Glutamatergic neuron (in vitro differentiated cells): ENCODE measurements at regions not wholly inside any gene's neighbourhood (a gene's known extent, or its start where the extent isn't known, plus 50 kb on each side); places are given as distances from the start of the nearest gene placed in this dataset.
"Not testable (repeated sequence)": the region's sequence is repeated elsewhere in the genome, so short reads cannot be mapped to it uniquely, and the experiment has no call there.

Source experiments
- DNase-seq: peaks from one replicate; pipeline ENCODE4 v3.0.0; 2022
- H3K27ac Mint-ChIP-seq: one replicate; pipeline ENCODE4 v1.8.0; 2020; ENCODE audit warnings: mild to moderate bottlenecking, mixed read lengths, inconsistent platforms; ENCODE audit not compliant: unreplicated experiment
- H3K27me3 Mint-ChIP-seq: one replicate; pipeline ENCODE4 v1.8.0; 2020; ENCODE audit warnings: mild to moderate bottlenecking, moderate library complexity, mixed read lengths, inconsistent platforms; ENCODE audit not compliant: unreplicated experiment
- H3K36me3 Mint-ChIP-seq: one replicate; pipeline ENCODE4 v1.8.0; 2020; ENCODE audit warnings: mild to moderate bottlenecking, mixed read lengths, inconsistent platforms; ENCODE audit not compliant: unreplicated experiment
- H3K4me1 Mint-ChIP-seq: one replicate; pipeline ENCODE4 v1.8.0; 2020; ENCODE audit warnings: mild to moderate bottlenecking, low read depth, mixed read lengths, inconsistent platforms; ENCODE audit not compliant: unreplicated experiment
- H3K4me3 Mint-ChIP-seq: one replicate; pipeline ENCODE4 v1.8.0; 2020; ENCODE audit warnings: mild to moderate bottlenecking, mixed read lengths, inconsistent platforms; ENCODE audit not compliant: unreplicated experiment
- H3K9me3 Mint-ChIP-seq: one replicate; pipeline ENCODE4 v1.8.0; 2020; ENCODE audit warnings: mild to moderate bottlenecking, moderate library complexity, mixed read lengths, inconsistent platforms; ENCODE audit not compliant: unreplicated experiment
- TF ChIP-seq, protein P1 (sequence below): fragments of 200-600 bp; sonication (generic); IDR thresholded peaks from one replicate; pipeline ENCODE4 v1.5.0; 2021; ENCODE audit not compliant: partially characterized antibody, unreplicated experiment

DNA sequence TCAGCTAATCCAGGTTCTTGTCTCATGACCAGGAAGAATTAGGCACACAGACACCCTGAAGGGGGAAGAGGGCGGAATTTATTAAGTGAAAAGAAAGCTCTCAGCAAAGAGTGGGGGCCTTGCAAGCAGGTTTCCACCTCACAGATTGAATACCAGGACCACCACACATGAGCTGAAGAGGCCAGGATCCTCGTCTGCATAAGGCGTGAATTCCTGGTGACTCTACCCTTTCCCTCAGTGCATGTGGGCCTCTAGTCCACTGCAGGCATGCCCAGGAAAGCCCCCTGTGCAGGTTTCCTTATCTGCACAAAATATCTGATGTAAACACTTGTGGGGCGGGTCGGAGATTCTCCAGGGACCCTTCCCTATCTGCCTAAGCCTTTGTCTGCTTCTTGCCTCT lies 782.1 kb upstream of the LRRN3 start:
- DNase-seq: no peak
- no peaks in the 10 kb centered on the region for H3K27me3 Mint-ChIP-seq
- H3K9me3 Mint-ChIP-seq: peaks cover 5% of the 10 kb centered on the region
- TF ChIP-seq, protein P1, sequence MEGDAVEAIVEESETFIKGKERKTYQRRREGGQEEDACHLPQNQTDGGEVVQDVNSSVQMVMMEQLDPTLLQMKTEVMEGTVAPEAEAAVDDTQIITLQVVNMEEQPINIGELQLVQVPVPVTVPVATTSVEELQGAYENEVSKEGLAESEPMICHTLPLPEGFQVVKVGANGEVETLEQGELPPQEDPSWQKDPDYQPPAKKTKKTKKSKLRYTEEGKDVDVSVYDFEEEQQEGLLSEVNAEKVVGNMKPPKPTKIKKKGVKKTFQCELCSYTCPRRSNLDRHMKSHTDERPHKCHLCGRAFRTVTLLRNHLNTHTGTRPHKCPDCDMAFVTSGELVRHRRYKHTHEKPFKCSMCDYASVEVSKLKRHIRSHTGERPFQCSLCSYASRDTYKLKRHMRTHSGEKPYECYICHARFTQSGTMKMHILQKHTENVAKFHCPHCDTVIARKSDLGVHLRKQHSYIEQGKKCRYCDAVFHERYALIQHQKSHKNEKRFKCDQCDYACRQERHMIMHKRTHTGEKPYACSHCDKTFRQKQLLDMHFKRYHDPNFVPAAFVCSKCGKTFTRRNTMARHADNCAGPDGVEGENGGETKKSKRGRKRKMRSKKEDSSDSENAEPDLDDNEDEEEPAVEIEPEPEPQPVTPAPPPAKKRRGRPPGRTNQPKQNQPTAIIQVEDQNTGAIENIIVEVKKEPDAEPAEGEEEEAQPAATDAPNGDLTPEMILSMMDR: no peak
- peaks cover 9% of the 10 kb centered on the region for H3K36me3 Mint-ChIP-seq
- no peak overlapping the region for H3K4me3 Mint-ChIP-seq
- H3K27ac Mint-ChIP-seq: no peak overlapping the region
- H3K4me1 Mint-ChIP-seq: no peaks in the 10 kb centered on the region

DNA sequence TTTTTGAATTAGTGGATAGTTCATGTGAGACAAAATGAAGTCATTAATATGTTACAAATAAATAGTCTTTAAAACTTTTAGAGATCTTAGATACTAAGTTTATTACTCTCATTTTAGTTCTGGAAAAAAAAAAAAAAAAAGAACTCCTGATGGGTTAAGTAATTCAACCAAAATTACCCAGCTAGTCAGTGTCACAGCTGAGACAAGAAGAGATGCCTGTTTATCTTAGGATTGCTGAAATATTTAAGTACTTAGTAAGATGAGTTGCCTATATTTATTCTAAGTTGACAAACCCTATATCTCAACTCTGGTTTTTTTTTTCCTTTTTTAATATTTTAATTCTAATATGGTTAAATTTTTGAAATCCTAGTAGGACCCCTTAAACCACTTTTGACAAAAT lies 781.0 kb upstream of the LRRN3 start:
- no peak overlapping the region for H3K4me3 Mint-ChIP-seq
- no peaks in the 10 kb centered on the region for H3K4me1 Mint-ChIP-seq
- TF ChIP-seq, protein P1: no peak
- H3K27me3 Mint-ChIP-seq: no peaks in the 10 kb centered on the region
- H3K27ac Mint-ChIP-seq: no peak overlapping the region
- DNase-seq: no peak
- H3K9me3 Mint-ChIP-seq: peaks cover 5% of the 10 kb centered on the region
- peaks cover 9% of the 10 kb centered on the region for H3K36me3 Mint-ChIP-seq

DNA sequence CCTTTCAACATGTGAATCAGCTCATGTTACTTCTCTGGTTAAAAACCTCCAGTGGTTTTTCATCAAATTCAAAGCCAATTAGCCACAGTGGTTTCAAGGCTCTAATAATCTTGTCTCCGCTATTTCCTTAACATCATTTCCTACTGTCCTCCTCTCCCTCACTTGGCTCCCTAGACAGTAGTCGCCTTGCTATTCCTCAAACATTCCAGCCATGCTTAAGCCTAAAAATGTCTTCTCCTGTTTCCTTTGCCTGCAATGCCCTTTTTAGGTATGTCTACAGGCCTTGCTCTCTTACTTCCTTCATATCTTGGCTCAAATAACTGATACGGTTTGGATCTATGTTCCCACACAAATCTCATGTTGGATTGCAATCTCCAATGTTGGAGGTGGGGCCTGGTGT lies 779.4 kb upstream of the LRRN3 start:
- Mint-ChIP-seq H3K27me3 (no peaks in the 10 kb centered on the region), H3K36me3 (peaks cover 9% of the 10 kb centered on the region), H3K9me3 (peaks cover 6% of the 10 kb centered on the region), H3K4me3 (no peak overlapping the region), H3K27ac (no peak overlapping the region), H3K4me1 (no peaks in the 10 kb centered on the region)
- TF ChIP-seq, protein P1: no peak
- no peak for DNase-seq

DNA sequence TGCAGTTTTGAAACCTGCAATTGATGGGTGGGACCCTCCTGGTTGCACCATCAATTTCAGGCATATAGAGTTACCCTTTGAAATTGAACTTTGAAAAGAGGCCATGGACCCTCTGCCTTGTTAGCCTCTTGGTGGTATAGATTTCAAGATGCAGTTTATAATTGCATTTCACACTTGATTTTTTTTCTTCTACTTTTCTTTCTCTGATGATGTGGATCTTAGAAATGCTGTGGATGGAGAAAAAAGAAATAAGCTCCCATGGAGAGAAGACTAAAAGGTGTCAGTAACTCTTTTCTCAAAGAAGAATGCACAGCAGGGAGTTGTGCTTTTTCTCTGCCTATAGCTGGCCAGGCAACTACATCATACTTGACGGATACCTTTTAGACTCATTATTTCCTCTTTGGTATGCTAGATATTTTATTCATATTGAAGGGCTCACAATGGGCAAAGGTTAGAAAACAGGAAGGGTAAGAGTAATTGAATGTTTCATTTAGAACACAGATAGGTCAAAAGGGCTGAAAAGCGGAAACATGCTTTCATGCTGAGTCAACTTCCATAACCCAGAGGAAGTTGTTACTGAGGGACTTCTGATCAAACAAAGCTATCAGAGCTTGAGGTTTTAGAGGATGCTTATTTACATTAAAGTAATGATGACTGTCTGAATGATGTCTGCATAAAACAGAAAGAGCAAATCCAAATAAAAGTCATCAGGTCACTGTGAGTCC lies 773.2 kb upstream of the LRRN3 start:
- Mint-ChIP-seq H3K4me3 (no peak overlapping the region), H3K27ac (no peak overlapping the region), H3K4me1 (no peaks in the 10 kb centered on the region), H3K36me3 (peaks cover 9% of the 10 kb centered on the region), H3K9me3 (peaks cover 11% of the 10 kb centered on the region), H3K27me3 (no peaks in the 10 kb centered on the region)
- TF ChIP-seq, protein P1: no peak
- no peak for DNase-seq

DNA sequence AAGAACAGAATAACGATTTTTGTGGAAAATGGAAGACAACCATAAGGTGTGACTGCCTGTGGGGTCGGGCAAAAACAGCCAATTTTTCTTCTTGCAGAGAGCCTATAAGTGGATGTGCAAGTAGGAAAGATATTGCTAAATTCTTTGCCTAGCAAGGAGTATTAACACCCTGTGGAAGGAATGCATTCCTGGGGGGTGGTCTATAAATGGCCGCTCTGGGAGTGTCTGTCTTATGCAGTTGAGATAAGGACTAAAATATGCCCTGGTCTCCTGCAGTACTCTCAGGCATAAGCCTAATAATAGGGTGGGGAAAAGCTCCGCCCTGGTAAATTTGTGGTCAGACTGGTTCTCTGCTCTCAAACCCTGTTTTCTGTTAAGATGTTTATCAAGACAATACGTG lies 770.6 kb upstream of the LRRN3 start:
- H3K9me3 Mint-ChIP-seq: peaks cover 11% of the 10 kb centered on the region
- peak; percentile 18 for DNase-seq

DNA sequence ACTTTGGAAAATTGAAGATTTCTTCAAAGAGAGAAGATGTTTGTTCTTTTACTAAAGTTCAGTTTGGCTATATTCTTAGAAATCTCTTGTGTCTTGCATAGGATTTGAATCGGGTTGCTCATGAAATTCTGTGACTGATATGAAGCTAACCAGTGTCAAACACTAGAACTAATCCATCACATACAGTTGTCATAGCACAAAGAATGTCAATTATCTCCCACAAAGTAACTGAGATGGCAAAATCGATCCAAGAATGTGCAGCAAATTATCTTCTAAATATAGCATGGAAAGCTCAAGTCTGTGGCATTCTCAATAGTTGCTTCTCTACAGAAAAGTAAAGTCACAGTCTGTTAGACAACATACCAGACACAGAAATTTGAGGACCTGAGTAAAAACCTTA lies 768.1 kb upstream of the LRRN3 start:
- Mint-ChIP-seq H3K4me3 (no peak overlapping the region), H3K27me3 (no peaks in the 10 kb centered on the region), H3K36me3 (peaks cover 9% of the 10 kb centered on the region), H3K4me1 (no peaks in the 10 kb centered on the region), H3K9me3 (peaks cover 4% of the 10 kb centered on the region), H3K27ac (no peak overlapping the region)
- DNase-seq: no peak
- TF ChIP-seq, protein P1: no peak

More for the DNA sequence above, 770.6 kb upstream of the LRRN3 start:
- not testable (repeated sequence) for H3K4me1 Mint-ChIP-seq, H3K27ac Mint-ChIP-seq, H3K4me3 Mint-ChIP-seq, H3K27me3 Mint-ChIP-seq, H3K36me3 Mint-ChIP-seq
